ENCODE measurements at regions not wholly inside any gene's neighbourhood (a gene's known extent, or its start where the extent isn't known, plus 50 kb on each side); places are given as distances from the start of the nearest gene placed in this dataset.

DNA sequence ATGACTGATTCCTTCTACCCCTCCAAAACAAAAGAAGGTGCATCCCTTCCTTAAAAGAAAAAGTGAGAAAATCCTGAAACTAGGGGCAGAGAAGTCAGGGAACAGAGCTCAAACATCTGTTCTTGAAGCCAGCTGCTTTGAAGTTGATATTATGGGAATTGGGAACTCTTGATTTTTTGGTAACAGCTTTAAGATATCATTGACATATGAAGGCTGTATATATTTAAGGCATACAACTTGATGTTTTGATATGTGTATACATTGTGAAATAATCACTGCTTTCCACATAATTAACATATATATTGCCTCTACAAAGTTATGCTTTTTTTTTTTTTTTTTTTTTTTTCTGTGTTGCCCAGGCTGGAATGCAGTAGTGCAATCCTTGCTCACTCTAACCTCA lies 117.1 kb downstream of the AKAP11 start:
- TF ChIP-seq, protein P1, sequence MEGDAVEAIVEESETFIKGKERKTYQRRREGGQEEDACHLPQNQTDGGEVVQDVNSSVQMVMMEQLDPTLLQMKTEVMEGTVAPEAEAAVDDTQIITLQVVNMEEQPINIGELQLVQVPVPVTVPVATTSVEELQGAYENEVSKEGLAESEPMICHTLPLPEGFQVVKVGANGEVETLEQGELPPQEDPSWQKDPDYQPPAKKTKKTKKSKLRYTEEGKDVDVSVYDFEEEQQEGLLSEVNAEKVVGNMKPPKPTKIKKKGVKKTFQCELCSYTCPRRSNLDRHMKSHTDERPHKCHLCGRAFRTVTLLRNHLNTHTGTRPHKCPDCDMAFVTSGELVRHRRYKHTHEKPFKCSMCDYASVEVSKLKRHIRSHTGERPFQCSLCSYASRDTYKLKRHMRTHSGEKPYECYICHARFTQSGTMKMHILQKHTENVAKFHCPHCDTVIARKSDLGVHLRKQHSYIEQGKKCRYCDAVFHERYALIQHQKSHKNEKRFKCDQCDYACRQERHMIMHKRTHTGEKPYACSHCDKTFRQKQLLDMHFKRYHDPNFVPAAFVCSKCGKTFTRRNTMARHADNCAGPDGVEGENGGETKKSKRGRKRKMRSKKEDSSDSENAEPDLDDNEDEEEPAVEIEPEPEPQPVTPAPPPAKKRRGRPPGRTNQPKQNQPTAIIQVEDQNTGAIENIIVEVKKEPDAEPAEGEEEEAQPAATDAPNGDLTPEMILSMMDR (IDR thresholded peaks at IDR 0.05), result no peak
- TF ChIP-seq POLR2A (IDR thresholded peaks at IDR 0.05), result no peak
